ENCODE measurements at regions not wholly inside any gene's neighbourhood (a gene's known extent, or its start where the extent isn't known, plus 50 kb on each side); places are given as distances from the start of the nearest gene placed in this dataset.

DNA sequence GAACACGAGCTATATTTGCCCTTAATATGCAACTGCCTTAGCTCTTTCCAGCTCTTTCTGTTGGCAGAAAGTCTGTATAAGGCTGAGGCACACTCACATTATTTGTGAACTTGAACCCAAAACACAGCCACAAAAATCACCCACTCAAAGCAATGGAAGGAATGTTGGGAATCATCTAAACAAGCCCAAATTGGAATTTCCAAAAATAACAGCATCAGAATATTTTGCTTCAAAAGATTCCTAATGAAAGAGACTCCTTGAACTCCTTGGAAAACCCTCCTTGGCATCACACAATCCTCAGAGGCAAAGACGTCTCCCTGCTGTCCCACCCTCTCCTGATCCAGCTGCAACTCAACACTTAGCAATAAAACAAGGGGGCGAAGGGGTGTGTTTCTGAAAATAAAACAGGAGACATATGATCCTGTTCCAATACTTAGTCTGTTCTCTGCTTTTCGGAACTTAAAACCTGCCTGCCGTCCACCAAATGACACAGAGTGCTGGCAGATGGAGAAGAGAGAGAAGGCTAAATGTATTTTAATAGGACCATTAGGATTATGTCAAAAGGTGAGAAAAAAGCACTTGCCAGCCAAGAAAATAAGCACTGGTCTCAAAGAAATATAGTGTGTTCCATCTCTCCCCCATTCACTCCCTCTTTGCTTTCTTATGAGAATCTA, 320.7 kb upstream of the JARID2 start:
- no peak overlapping the region for H2AFZ ChIP-seq (ENCODE audit: low read length)
- H4K20me1 ChIP-seq (ENCODE audit: insufficient read depth, low read length) = no peaks in the 10 kb centered on the region
- H3K79me2 ChIP-seq (ENCODE audit: low read length) = no peaks in the 10 kb centered on the region
- H3K36me3 ChIP-seq (replicated peaks; ENCODE audit: insufficient read depth, low read length) = no peaks in the 10 kb centered on the region
- H3K27me3 ChIP-seq (replicated peaks; ENCODE audit: insufficient read depth, low read length) = no peaks in the 10 kb centered on the region
- no peaks in the 10 kb centered on the region for H3K9me3 ChIP-seq (replicated peaks; ENCODE audit: insufficient read depth, low read length)
- H3F3A ChIP-seq (ENCODE audit: insufficient read depth, low read length) = no peaks in the 10 kb centered on the region
- H3K4me2 ChIP-seq (ENCODE audit: low read depth, low read length) = no peak overlapping the region
- TF ChIP-seq EZH2 (optimal IDR thresholded peaks at IDR 0.05; ENCODE audit: low read depth, low read length) = no peak
- TF ChIP-seq, protein P1, sequence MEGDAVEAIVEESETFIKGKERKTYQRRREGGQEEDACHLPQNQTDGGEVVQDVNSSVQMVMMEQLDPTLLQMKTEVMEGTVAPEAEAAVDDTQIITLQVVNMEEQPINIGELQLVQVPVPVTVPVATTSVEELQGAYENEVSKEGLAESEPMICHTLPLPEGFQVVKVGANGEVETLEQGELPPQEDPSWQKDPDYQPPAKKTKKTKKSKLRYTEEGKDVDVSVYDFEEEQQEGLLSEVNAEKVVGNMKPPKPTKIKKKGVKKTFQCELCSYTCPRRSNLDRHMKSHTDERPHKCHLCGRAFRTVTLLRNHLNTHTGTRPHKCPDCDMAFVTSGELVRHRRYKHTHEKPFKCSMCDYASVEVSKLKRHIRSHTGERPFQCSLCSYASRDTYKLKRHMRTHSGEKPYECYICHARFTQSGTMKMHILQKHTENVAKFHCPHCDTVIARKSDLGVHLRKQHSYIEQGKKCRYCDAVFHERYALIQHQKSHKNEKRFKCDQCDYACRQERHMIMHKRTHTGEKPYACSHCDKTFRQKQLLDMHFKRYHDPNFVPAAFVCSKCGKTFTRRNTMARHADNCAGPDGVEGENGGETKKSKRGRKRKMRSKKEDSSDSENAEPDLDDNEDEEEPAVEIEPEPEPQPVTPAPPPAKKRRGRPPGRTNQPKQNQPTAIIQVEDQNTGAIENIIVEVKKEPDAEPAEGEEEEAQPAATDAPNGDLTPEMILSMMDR (IDR thresholded peaks at IDR 0.05; ENCODE audit: low read length) = no peak
- no peak for TF ChIP-seq EZH2phosphoT487 (IDR thresholded peaks at IDR 0.05; ENCODE audit: low read length)
- H3K27ac ChIP-seq (ENCODE audit: low read length) = no peak overlapping the region
- no peak for DNase-seq
- H3K4me3 ChIP-seq (ENCODE audit: low read length) = no peak overlapping the region
- no peaks in the 10 kb centered on the region for H3K4me1 ChIP-seq (ENCODE audit: low read length)
- no peak overlapping the region for H3K9ac ChIP-seq (ENCODE audit: low read length)
- no peaks in the 10 kb centered on the region for H3K9me2 ChIP-seq (replicated peaks; ENCODE audit: insufficient read depth, low read length)

DNA sequence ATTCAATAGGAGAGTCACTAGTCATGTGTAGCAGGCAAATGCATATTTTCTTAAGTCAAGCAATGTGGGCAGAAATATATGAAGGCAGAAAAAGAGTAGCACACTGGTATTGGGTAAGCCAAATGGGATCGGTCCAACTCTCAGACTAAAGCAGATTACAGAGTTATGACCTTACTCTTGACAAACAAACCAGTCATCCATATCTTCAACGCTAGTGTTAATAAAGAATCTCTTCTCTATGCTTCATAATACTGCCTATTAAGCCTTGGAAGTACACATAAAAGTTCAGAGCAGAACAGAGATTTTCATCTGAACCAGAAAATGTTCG, 320.2 kb upstream of the JARID2 start:
- Histone ChIP-seq H3K27ac (ENCODE audit: low read length) (no peak overlapping the region), H3K27me3 (replicated peaks; ENCODE audit: insufficient read depth, low read length) (no peaks in the 10 kb centered on the region), H2AFZ (ENCODE audit: low read length) (no peak overlapping the region), H3K4me1 (ENCODE audit: low read length) (no peaks in the 10 kb centered on the region), H3K9me3 (replicated peaks; ENCODE audit: insufficient read depth, low read length) (no peaks in the 10 kb centered on the region), H3K36me3 (replicated peaks; ENCODE audit: insufficient read depth, low read length) (no peaks in the 10 kb centered on the region), H3K4me2 (ENCODE audit: low read depth, low read length) (no peak overlapping the region), H3F3A (ENCODE audit: insufficient read depth, low read length) (no peaks in the 10 kb centered on the region), H3K79me2 (ENCODE audit: low read length) (no peaks in the 10 kb centered on the region), H3K9ac (ENCODE audit: low read length) (no peak overlapping the region), H3K4me3 (ENCODE audit: low read length) (no peak overlapping the region), H4K20me1 (ENCODE audit: insufficient read depth, low read length) (no peaks in the 10 kb centered on the region), H3K9me2 (replicated peaks; ENCODE audit: insufficient read depth, low read length) (no peaks in the 10 kb centered on the region)
- DNase-seq = no peak
- TF ChIP-seq EZH2phosphoT487 (IDR thresholded peaks at IDR 0.05; ENCODE audit: low read length) (no peak), EZH2 (optimal IDR thresholded peaks at IDR 0.05; ENCODE audit: low read depth, low read length) (no peak)
- TF ChIP-seq, protein P1 (IDR thresholded peaks at IDR 0.05; ENCODE audit: low read length) = no peak

DNA sequence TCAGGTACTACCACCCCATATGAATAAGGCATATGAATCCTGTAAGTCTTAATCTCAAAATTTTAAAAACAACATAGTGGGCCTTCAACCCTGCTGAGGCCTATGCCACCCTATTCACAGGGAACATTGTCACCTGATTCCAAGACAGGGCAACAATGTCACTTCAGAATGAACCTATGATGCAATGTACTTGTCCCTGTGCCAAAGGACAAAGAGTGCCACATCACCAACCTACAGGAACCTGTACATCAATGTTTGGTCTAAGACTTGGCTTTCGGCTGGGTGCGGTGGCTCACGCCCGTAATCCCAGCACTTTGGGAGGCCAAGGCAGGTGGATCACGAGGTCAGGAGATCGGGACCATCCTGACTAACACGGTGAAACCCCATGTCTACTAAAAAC, 318.5 kb upstream of the JARID2 start:
- H4K20me1 ChIP-seq (ENCODE audit: insufficient read depth, low read length) = no peaks in the 10 kb centered on the region
- H3K9me2 ChIP-seq (replicated peaks; ENCODE audit: insufficient read depth, low read length) = no peaks in the 10 kb centered on the region
- no peaks in the 10 kb centered on the region for H3K79me2 ChIP-seq (ENCODE audit: low read length)
- no peaks in the 10 kb centered on the region for H3K9me3 ChIP-seq (replicated peaks; ENCODE audit: insufficient read depth, low read length)
- DNase-seq = no peak
- no peaks in the 10 kb centered on the region for H3K36me3 ChIP-seq (replicated peaks; ENCODE audit: insufficient read depth, low read length)
- H2AFZ ChIP-seq (ENCODE audit: low read length) = no peak overlapping the region
- no peaks in the 10 kb centered on the region for H3K27me3 ChIP-seq (replicated peaks; ENCODE audit: insufficient read depth, low read length)
- no peak overlapping the region for H3K9ac ChIP-seq (ENCODE audit: low read length)
- no peak overlapping the region for H3K4me3 ChIP-seq (ENCODE audit: low read length)
- no peak overlapping the region for H3K4me2 ChIP-seq (ENCODE audit: low read depth, low read length)
- no peaks in the 10 kb centered on the region for H3K4me1 ChIP-seq (ENCODE audit: low read length)
- TF ChIP-seq EZH2 (optimal IDR thresholded peaks at IDR 0.05; ENCODE audit: low read depth, low read length) (no peak), EZH2phosphoT487 (IDR thresholded peaks at IDR 0.05; ENCODE audit: low read length) (no peak)
- TF ChIP-seq, protein P1 (IDR thresholded peaks at IDR 0.05; ENCODE audit: low read length) = no peak
- no peaks in the 10 kb centered on the region for H3F3A ChIP-seq (ENCODE audit: insufficient read depth, low read length)
- H3K27ac ChIP-seq (ENCODE audit: low read length) = no peak overlapping the region

Data from MM.1S (cell line).